Sigmoid colon (tissue), 6 donors: ENCODE measurements at regions not wholly inside any gene's neighbourhood (a gene's known extent, or its start where the extent isn't known, plus 50 kb on each side); places are given as distances from the start of the nearest gene placed in this dataset.

ENCODE experiments used
- DNase-seq: peaks from one replicate; pipeline ENCODE4 v3.0.0-alpha.2; 2019
- H3K27ac ChIP-seq, 4 donors: fragments of 200-600 bp; sonication (generic); one replicate each; pipeline ENCODE4 v1.5.1; 2016 to 2019; ENCODE audit warnings: mild to moderate bottlenecking in 1 of 4
- H3K27me3 ChIP-seq, 3 donors: fragments of 200-600 bp; sonication (generic); one replicate each; pipeline ENCODE4 v1.5.1; 2019; ENCODE audit warnings: mild to moderate bottlenecking in 1 of 3
- H3K36me3 ChIP-seq, 4 donors: fragments of 200-600 bp; sonication (generic); one replicate each; pipeline ENCODE4 v1.5.1; 2016 to 2019
- H3K4me1 ChIP-seq, 4 donors: fragments of 200-600 bp; sonication (generic); one replicate each; pipeline ENCODE4 v1.5.1; 2017 to 2019
- H3K4me3 ChIP-seq, 4 donors: fragments of 200-600 bp; sonication (generic); one replicate each; pipeline ENCODE4 v1.5.1; 2017 to 2019; ENCODE audit warnings: mild to moderate bottlenecking in 2 of 4, moderate library complexity in 1 of 4
- H3K9me3 ChIP-seq, 4 donors: fragments of 200-600 bp in 3 of 4; sonication (generic) in 3 of 4; one replicate each; pipeline versions ENCODE4 v1.5.1 to v1.6.1; 2013 to 2019
- EP300 ChIP-seq, 4 donors: sonication (generic); formaldehyde crosslinking; IDR thresholded peaks; one replicate each; pipeline ENCODE4 v1.6.1; 2017; ENCODE audit warnings: antibody characterized with exemption in 4 of 4
- POLR2A ChIP-seq, 2 donors: fragments of 450-650 bp; IDR thresholded peaks; one replicate each; pipeline ENCODE4 v1.6.1; 2016; ENCODE audit warnings: antibody characterized with exemption in 2 of 2, mild to moderate bottlenecking in 2 of 2, moderate library complexity in 2 of 2
- POLR2AphosphoS5 ChIP-seq, 4 donors: sonication (generic); formaldehyde crosslinking; IDR thresholded peaks; one replicate each; pipeline ENCODE4 v1.6.1; 2017; ENCODE audit warnings: antibody characterized with exemption in 4 of 4
- WGBS, 2 donors: extraction: QIAGEN DNeasy Blood & Tissue Kit; methylation state at CpG; one replicate each; pipeline ENCODE4 v1.1.7; 2013; 5-methylcytosine and 5-hydroxymethylcytosine counted together
- intact Hi-C: fragments of 100-400 bp; cut with DNase I; formaldehyde crosslinking; loops from one replicate; pipeline ENCODE4 v1.15.1; 2023
- TF ChIP-seq, protein P1 (sequence below), 4 experiments: fragments of 450-650 bp in 3 of 4; fragments of 200-600 bp in 1 of 4; IDR thresholded peaks; one replicate each; pipeline ENCODE4 v1.5.1; 2016 to 2019; ENCODE audit warnings: antibody characterized with exemption in 4 of 4, mild to moderate bottlenecking in 3 of 4, moderate library complexity in 2 of 4
- donor health status: healthy with polysubstance abuse.
- donor health status: healthy.

DNA sequence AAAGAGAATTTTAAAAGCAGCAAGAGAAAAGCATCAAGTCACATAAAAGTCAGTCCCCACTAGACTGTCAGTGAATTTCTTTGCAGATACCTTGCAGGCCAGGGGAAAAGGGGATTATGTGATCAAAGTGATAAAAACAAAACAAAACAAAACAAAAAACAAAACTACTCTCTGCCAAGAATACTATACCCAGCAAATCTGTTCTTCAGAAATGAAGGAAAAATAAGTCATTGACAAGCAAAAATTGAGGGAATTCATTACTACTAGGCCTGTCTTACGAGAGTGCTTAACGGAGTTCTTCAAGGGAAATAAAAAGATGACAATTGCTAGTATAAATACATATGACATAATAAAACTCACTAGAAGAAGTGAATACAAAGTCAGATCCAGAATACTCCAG, 245.5 kb upstream of the CHST9 start:
- TF ChIP-seq, protein P1, sequence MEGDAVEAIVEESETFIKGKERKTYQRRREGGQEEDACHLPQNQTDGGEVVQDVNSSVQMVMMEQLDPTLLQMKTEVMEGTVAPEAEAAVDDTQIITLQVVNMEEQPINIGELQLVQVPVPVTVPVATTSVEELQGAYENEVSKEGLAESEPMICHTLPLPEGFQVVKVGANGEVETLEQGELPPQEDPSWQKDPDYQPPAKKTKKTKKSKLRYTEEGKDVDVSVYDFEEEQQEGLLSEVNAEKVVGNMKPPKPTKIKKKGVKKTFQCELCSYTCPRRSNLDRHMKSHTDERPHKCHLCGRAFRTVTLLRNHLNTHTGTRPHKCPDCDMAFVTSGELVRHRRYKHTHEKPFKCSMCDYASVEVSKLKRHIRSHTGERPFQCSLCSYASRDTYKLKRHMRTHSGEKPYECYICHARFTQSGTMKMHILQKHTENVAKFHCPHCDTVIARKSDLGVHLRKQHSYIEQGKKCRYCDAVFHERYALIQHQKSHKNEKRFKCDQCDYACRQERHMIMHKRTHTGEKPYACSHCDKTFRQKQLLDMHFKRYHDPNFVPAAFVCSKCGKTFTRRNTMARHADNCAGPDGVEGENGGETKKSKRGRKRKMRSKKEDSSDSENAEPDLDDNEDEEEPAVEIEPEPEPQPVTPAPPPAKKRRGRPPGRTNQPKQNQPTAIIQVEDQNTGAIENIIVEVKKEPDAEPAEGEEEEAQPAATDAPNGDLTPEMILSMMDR (IDR thresholded peaks at IDR 0.05), result no peak
- TF ChIP-seq POLR2A (IDR thresholded peaks at IDR 0.05), result no peak
- TF ChIP-seq EP300 (IDR thresholded peaks at IDR 0.05), result no peak
- no peak for TF ChIP-seq POLR2AphosphoS5 (IDR thresholded peaks at IDR 0.05)
- Histone ChIP-seq H3K36me3 (no peaks in the 10 kb centered on the region), H3K4me1 (no peaks in the 10 kb centered on the region), H3K27ac (no peak overlapping the region), H3K4me3 (no peak overlapping the region), H3K27me3 (no peaks in the 10 kb centered on the region), H3K9me3 (peaks cover 0 to 2% (median 0%) of the 10 kb centered on the region in 4 donors)
- intact Hi-C loops, result no loop called here
- WGBS, 2 donors, result 88 to 95% methylated on average over 2 of the region's 2 CpGs
- DNase-seq, result no peak

DNA sequence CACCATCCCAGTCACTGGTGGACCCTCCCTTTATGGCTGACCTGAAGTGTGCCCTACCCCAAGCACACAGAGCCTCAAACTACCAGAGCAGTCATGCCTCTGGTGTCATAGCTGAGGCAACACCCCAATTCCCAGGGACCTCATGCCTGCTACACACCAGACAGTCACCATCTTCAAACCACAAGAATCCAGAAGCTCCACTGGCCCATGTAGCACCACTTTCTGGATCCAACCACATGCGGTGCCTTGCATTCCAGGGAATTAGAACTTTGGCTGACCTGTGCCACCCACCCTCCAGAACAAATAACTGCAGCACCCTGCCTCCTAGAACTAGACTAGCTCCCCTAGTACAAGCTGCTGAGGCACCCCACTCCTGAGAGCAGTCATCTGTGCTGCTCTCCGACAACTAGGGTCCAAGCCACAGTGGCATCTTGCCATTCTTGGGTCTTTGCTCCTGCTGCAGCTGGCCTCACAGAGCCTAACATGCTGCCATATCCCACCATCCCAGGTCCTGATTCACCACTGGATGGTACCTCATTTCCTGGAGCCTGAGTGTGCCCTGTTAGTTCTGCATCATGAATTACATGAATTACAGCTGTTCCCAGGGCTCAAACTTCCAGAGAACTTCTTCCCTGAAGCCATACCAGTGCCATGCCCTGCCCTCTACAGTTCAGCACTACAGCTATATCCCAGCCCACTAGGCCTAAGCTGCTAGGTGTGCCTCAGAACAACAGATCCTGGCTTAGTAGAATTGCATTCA, 243.8 kb upstream of the CHST9 start:
- Histone ChIP-seq H3K4me3 (no peak overlapping the region), H3K27ac (no peak overlapping the region), H3K36me3 (no peaks in the 10 kb centered on the region), H3K27me3 (no peaks in the 10 kb centered on the region), H3K9me3 (peaks cover 0 to 2% (median 0%) of the 10 kb centered on the region in 4 donors), H3K4me1 (no peaks in the 10 kb centered on the region)
- WGBS, 2 donors, result 91% methylated on average over 2 of the region's 2 CpGs
- intact Hi-C loops, result no loop called here
- no peak for DNase-seq
- TF ChIP-seq POLR2AphosphoS5 (IDR thresholded peaks at IDR 0.05) (no peak), POLR2A (IDR thresholded peaks at IDR 0.05) (no peak), EP300 (IDR thresholded peaks at IDR 0.05) (no peak)
- TF ChIP-seq, protein P1 (IDR thresholded peaks at IDR 0.05), result no peak

DNA sequence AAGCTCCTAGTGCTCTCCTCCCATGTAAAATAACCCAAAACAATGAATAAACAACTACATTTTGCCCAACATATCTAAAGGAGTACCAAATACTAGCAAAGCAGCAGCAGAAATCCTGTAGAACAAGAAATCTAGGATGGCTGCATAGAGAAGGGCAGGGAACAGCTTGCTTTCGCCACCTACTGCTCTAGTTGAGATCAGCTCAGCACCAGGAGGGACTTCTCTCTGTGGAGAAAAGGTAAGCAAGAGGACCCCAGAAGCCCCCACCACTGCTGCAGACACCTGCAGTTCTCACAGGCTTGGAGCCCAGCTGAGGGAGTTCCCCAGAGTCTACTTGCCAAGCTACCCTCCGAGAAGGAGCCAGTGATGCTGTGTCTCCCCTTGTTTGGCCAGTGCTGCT, 243.0 kb upstream of the CHST9 start:
- H3K4me1 ChIP-seq, result no peaks in the 10 kb centered on the region
- H3K4me3 ChIP-seq, result no peak overlapping the region
- intact Hi-C loops, result no loop called here
- no peaks in the 10 kb centered on the region for H3K36me3 ChIP-seq
- DNase-seq, result no peak
- no peak overlapping the region for H3K27ac ChIP-seq
- no peaks in the 10 kb centered on the region for H3K27me3 ChIP-seq
- WGBS, 2 donors, result 87 to 90% methylated on average over 2 of the region's 2 CpGs
- TF ChIP-seq POLR2AphosphoS5 (IDR thresholded peaks at IDR 0.05), result no peak
- peaks cover 0 to 2% (median 0%) of the 10 kb centered on the region in 4 donors for H3K9me3 ChIP-seq

DNA sequence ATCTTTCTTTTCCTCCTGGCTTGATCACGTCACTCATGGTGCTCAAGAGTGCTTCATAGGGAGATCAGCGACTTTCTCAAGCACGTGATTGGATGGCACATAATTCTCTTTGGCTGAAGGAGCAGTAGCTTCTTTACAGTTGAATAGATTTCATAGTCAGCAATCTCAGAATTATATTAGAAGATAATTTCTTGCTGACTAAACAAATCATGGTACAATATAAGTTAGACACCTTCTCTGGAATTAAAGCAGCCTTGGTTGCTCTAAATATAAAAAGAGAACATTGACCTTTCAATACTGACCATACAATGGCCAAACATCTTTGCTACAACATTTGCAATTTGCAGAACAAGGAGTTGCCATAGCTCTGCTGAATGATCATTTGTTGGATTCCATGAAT, 238.5 kb upstream of the CHST9 start:
- Histone ChIP-seq H3K9me3 (no peaks in the 10 kb centered on the region), H3K36me3 (no peaks in the 10 kb centered on the region), H3K4me3 (no peak overlapping the region), H3K27ac (no peak overlapping the region), H3K27me3 (no peaks in the 10 kb centered on the region), H3K4me1 (no peaks in the 10 kb centered on the region)
- no peak for DNase-seq
- intact Hi-C loops, result no loop called here
- whole genome bisulfite sequencing, 2 donors, result 81 to 89% methylated on average over 3 of the region's 3 CpGs
- no peak for TF ChIP-seq POLR2A (IDR thresholded peaks at IDR 0.05)
- TF ChIP-seq EP300 (IDR thresholded peaks at IDR 0.05), result no peak
- no peak for TF ChIP-seq POLR2AphosphoS5 (IDR thresholded peaks at IDR 0.05)
- TF ChIP-seq, protein P1 (IDR thresholded peaks at IDR 0.05), result no peak

DNA sequence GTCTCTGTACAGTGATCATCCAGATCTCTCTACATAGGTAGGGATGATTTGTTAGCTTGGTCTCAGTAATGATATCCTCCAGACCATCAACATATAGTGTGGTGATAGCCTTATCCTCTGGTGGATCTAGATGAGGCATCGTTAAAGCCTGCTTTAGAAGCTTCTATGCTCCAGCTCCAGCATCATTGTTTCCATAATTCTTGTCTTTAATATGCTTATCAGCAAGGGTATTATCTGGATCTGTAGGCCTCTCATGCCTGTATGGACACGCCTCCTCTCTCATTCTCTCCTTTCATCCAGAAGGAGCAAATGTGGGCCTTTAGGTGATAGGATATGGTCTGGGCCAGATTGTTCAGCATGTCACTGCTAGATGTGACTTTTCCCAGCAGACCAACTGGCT, 234.5 kb upstream of the CHST9 start:
- 87 to 89% methylated on average over 2 of the region's 2 CpGs for whole genome bisulfite sequencing, 2 donors
- TF ChIP-seq POLR2A (IDR thresholded peaks at IDR 0.05) (no peak), POLR2AphosphoS5 (IDR thresholded peaks at IDR 0.05) (no peak), EP300 (IDR thresholded peaks at IDR 0.05) (no peak)
- TF ChIP-seq, protein P1 (IDR thresholded peaks at IDR 0.05), result no peak
- intact Hi-C loops, result no loop called here
- no peaks in the 10 kb centered on the region for H3K27me3 ChIP-seq
- H3K27ac ChIP-seq, result no peak overlapping the region
- H3K36me3 ChIP-seq, result no peaks in the 10 kb centered on the region
- H3K4me3 ChIP-seq, result no peak overlapping the region
- peaks cover 0 to 5% (median 0%) of the 10 kb centered on the region in 4 donors for H3K4me1 ChIP-seq
- no peak for DNase-seq
- no peaks in the 10 kb centered on the region for H3K9me3 ChIP-seq
